MM.1S (cell line): ENCODE measurements at regions not wholly inside any gene's neighbourhood (a gene's known extent, or its start where the extent isn't known, plus 50 kb on each side); places are given as distances from the start of the nearest gene placed in this dataset.

Experiments
- EZH2phosphoT487 ChIP-seq: fragments of 300-600 bp; sonication (generic); IDR thresholded peaks from 2 replicates; pipeline ENCODE4 v1.6.1; 2018; ENCODE audit warnings: antibody characterized with exemption, low read length
- TF ChIP-seq, protein P1 (sequence below): fragments of 300-600 bp; sonication (generic); IDR thresholded peaks from 2 replicates; pipeline ENCODE4 v1.5.1; 2016; ENCODE audit warnings: antibody characterized with exemption, low read length, mixed read lengths

DNA sequence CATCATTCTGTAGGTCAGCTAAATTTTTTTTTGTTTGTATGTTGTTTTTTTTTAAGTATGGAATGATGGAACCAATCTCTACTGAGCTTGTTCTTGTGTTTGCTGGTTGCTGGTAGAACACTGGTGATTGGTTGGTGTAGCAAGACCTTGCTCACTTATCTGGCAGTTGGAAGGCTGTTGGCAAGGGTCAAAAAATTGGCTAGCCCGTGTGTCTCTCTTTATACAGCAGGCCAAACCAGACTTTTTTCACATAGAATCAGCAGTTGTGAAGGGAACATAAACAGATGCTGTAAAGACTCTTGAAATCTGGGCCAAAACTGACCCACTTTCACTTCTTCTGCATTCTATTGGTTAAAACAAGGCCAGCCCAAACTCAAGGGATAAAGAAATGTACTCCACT lies 2026.5 kb downstream of the LRRC4C start:
- no peak for TF ChIP-seq EZH2phosphoT487
- TF ChIP-seq, protein P1, sequence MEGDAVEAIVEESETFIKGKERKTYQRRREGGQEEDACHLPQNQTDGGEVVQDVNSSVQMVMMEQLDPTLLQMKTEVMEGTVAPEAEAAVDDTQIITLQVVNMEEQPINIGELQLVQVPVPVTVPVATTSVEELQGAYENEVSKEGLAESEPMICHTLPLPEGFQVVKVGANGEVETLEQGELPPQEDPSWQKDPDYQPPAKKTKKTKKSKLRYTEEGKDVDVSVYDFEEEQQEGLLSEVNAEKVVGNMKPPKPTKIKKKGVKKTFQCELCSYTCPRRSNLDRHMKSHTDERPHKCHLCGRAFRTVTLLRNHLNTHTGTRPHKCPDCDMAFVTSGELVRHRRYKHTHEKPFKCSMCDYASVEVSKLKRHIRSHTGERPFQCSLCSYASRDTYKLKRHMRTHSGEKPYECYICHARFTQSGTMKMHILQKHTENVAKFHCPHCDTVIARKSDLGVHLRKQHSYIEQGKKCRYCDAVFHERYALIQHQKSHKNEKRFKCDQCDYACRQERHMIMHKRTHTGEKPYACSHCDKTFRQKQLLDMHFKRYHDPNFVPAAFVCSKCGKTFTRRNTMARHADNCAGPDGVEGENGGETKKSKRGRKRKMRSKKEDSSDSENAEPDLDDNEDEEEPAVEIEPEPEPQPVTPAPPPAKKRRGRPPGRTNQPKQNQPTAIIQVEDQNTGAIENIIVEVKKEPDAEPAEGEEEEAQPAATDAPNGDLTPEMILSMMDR, result no peak
